DND-41 (cell line): ENCODE measurements at regions not wholly inside any gene's neighbourhood (a gene's known extent, or its start where the extent isn't known, plus 50 kb on each side); places are given as distances from the start of the nearest gene placed in this dataset.

Experiments used
- EZH2 ChIP-seq: IDR thresholded peaks from 3 replicates; pipeline ENCODE4 v1.6.1; 2012; ENCODE audit warnings: borderline replicate concordance, low read depth, mild to moderate bottlenecking, moderate library complexity, low read length, inconsistent platforms; ENCODE audit not compliant: severe bottlenecking
- TF ChIP-seq, protein P1 (sequence below): IDR thresholded peaks from 2 replicates; pipeline ENCODE4 v1.5.1; 2012; ENCODE audit warnings: borderline replicate concordance, low read length, moderate library complexity, mild to moderate bottlenecking; ENCODE audit not compliant: poor library complexity, severe bottlenecking; ENCODE audit errors: extremely low read depth

DNA sequence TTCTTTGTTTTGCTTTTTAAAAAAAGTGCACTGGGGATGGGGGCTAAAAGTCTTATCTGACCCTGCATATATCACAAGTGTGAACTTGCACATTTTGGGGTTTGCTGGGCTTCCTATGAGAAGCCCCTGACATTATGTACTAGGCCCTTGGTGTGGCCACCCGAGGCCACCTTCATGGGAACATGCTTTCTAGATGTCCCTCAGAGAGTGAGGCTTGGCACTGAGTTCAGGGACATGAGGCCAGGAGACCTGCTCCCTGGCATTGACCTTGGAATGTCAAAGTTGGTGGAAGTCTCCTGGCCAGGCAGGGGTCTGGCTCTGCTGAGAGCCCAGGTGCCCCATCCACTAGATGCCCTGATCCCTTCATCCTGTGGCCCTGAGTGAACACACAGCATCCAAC is 536.2 kb downstream of the TCERG1L start:
- TF ChIP-seq, protein P1, sequence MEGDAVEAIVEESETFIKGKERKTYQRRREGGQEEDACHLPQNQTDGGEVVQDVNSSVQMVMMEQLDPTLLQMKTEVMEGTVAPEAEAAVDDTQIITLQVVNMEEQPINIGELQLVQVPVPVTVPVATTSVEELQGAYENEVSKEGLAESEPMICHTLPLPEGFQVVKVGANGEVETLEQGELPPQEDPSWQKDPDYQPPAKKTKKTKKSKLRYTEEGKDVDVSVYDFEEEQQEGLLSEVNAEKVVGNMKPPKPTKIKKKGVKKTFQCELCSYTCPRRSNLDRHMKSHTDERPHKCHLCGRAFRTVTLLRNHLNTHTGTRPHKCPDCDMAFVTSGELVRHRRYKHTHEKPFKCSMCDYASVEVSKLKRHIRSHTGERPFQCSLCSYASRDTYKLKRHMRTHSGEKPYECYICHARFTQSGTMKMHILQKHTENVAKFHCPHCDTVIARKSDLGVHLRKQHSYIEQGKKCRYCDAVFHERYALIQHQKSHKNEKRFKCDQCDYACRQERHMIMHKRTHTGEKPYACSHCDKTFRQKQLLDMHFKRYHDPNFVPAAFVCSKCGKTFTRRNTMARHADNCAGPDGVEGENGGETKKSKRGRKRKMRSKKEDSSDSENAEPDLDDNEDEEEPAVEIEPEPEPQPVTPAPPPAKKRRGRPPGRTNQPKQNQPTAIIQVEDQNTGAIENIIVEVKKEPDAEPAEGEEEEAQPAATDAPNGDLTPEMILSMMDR: no peak
- TF ChIP-seq EZH2: no peak
